SK-N-SH treated with all-trans-retinoic acid at 6 μM for 48 hours (cell line): ENCODE measurements at regions not wholly inside any gene's neighbourhood (a gene's known extent, or its start where the extent isn't known, plus 50 kb on each side); places are given as distances from the start of the nearest gene placed in this dataset.

Source experiments
- RARB ChIP-seq: fragments of 250-450 bp; sonication (Bioruptor Pico); IDR thresholded peaks from 2 replicates; pipeline ENCODE4 v1.8.0; 2021; ENCODE audit warnings: mild to moderate bottlenecking, moderate library complexity
- ZNF8 ChIP-seq: fragments of 450-650 bp; formaldehyde crosslinking; IDR thresholded peaks from 2 replicates; pipeline ENCODE4 v1.5.0; 2020; ENCODE audit warnings: mild to moderate bottlenecking, moderate library complexity

DNA sequence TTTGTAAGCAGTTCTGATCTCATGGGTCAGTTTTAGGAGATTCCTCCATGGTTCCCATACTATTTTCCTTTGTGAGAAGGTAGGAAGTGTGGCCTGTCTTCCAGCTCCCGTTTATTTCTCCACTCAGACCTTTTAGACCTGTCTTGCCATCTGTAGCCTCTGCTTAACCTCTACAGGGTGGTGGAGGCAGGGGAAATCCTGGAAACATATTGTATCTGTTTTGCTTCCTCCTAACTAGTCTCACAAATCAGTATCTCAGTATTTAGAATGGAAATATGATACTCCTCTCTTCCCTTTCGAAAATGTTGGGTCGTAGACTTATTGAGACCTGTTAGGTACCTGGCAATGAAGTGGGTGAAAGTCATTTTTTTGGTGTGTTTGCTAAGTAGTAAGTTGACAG is 399.4 kb upstream of the RGS6 start:
- TF ChIP-seq RARB (CRISPR knock-in tag) (no peak), ZNF8 (CRISPR knock-in tag) (no peak)
